ENCODE measurements at regions not wholly inside any gene's neighbourhood (a gene's known extent, or its start where the extent isn't known, plus 50 kb on each side); places are given as distances from the start of the nearest gene placed in this dataset.

- H3K4ac ChIP-seq (ENCODE audit: low read depth, low read length) = no peak overlapping the region
- Mint-ChIP-seq H3K36me3 (ENCODE audit: insufficient read depth in 1 of 3, low read depth in 3 of 3) (peaks cover 8 to 13% (median 10%) of the 10 kb centered on the region in 3 experiments), H3K27ac (no peak overlapping the region), H3K4me1 (no peaks in the 10 kb centered on the region), H3K9me3 (peaks cover 19 to 24% of the 10 kb centered on the region in 2 experiments), H3K27me3 (ENCODE audit: low read depth) (no peaks in the 10 kb centered on the region; the same call in 1 of the 2 replicates), H3K4me3 (no peak overlapping the region)
- H3K4me1 ChIP-seq (ENCODE audit: insufficient read depth, low read length) = no peaks in the 10 kb centered on the region
- H2BK12ac ChIP-seq (ENCODE audit: insufficient read length, low read depth, low read length) = no peak overlapping the region
- TF ChIP-seq, protein P1, sequence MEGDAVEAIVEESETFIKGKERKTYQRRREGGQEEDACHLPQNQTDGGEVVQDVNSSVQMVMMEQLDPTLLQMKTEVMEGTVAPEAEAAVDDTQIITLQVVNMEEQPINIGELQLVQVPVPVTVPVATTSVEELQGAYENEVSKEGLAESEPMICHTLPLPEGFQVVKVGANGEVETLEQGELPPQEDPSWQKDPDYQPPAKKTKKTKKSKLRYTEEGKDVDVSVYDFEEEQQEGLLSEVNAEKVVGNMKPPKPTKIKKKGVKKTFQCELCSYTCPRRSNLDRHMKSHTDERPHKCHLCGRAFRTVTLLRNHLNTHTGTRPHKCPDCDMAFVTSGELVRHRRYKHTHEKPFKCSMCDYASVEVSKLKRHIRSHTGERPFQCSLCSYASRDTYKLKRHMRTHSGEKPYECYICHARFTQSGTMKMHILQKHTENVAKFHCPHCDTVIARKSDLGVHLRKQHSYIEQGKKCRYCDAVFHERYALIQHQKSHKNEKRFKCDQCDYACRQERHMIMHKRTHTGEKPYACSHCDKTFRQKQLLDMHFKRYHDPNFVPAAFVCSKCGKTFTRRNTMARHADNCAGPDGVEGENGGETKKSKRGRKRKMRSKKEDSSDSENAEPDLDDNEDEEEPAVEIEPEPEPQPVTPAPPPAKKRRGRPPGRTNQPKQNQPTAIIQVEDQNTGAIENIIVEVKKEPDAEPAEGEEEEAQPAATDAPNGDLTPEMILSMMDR (conservative IDR thresholded peaks at IDR 0.05) = peak; percentile 29; the same call in 1 of the 3 replicates
- H3K27me3 ChIP-seq (ENCODE audit: insufficient read depth, low read length) = no peaks in the 10 kb centered on the region
- H3K27ac ChIP-seq (ENCODE audit: insufficient read length, low read depth, low read length) = no peak overlapping the region
- no peak overlapping the region for H2BK15ac ChIP-seq (ENCODE audit: low read depth, low read length)
- no peak overlapping the region for H3K23ac ChIP-seq (ENCODE audit: insufficient read length, low read depth, low read length)
- no peak overlapping the region for H3T11ph ChIP-seq (ENCODE audit: low read length)
- H2BK120ac ChIP-seq (ENCODE audit: low read depth, low read length, poor library complexity, severe bottlenecking) = no peak overlapping the region
- H3K23me2 ChIP-seq (ENCODE audit: insufficient read length, low read depth, low read length, poor library complexity, severe bottlenecking) = no peaks in the 10 kb centered on the region
- no peak overlapping the region for H3K4me2 ChIP-seq (ENCODE audit: insufficient read depth, insufficient read length, low read length)
- no peak overlapping the region for H3K9ac ChIP-seq (ENCODE audit: extremely low read depth, insufficient read length, low read length)
- H4K8ac ChIP-seq (replicated peaks; ENCODE audit: insufficient read length, low read depth, low read length) = no peak overlapping the region
- no peak overlapping the region for H3K14ac ChIP-seq (ENCODE audit: insufficient read depth, low read length)
- H3K79me2 ChIP-seq (ENCODE audit: insufficient read depth, low read length) = no peaks in the 10 kb centered on the region
- no peak overlapping the region for H4K91ac ChIP-seq (ENCODE audit: insufficient read length, low read depth, low read length)
- H3K18ac ChIP-seq (ENCODE audit: insufficient read length, low read depth, low read length) = no peak overlapping the region
- no peak overlapping the region for H2AFZ ChIP-seq (ENCODE audit: low read length)
- H3K79me1 ChIP-seq (ENCODE audit: insufficient read depth, low read depth, low read length, poor library complexity, severe bottlenecking) = no peaks in the 10 kb centered on the region
- H2AK5ac ChIP-seq (ENCODE audit: insufficient read length, low read length) = no peak overlapping the region
- no peak overlapping the region for H2BK20ac ChIP-seq (ENCODE audit: low read depth, low read length, poor library complexity, severe bottlenecking)
- no peaks in the 10 kb centered on the region for H4K20me1 ChIP-seq (ENCODE audit: control insufficient read depth, insufficient read depth, insufficient read length)
- H3K9me3 ChIP-seq (ENCODE audit: control insufficient read depth, low read depth, low read length) = peaks cover 6% of the 10 kb centered on the region
- no CpG with 5 or more reads among the region's 4 CpGs for WGBS (ENCODE audit: extremely low coverage, insufficient read length, low lambda C conversion rate)
- H3K56ac ChIP-seq (ENCODE audit: insufficient read length, low read depth, low read length) = no peak overlapping the region
- no peak overlapping the region for H2BK5ac ChIP-seq (ENCODE audit: insufficient read length, low read length)
- DNase-seq = no peak
- H4K5ac ChIP-seq (ENCODE audit: insufficient read length, low read depth, low read length) = no peak overlapping the region
Observed at GRCh38 chr2:107669335-107669734, 157.4 kb upstream of the RGPD4 start.

Measured in H9 (cell line).